Adrenal gland (tissue), 9 donors: ENCODE measurements at regions not wholly inside any gene's neighbourhood (a gene's known extent, or its start where the extent isn't known, plus 50 kb on each side); places are given as distances from the start of the nearest gene placed in this dataset.

Source experiments
- DNase-seq, 7 donors: peaks; one replicate each; pipeline ENCODE4 v3.0.0-alpha.2; 2019 to 2020
- H3K27ac ChIP-seq, 5 donors: fragments of 200-600 bp; sonication (generic) in 4 of 5; 1 replicate in 3 of 5; 2 replicates in 2 of 5; pipeline versions ENCODE4 v1.5.1 to v1.8.0; 2016 to 2020; ENCODE audit warnings: mild to moderate bottlenecking in 1 of 5
- H3K27me3 ChIP-seq: fragments of 200-600 bp; 2 replicates; pipeline ENCODE4 v1.8.0; 2021
- H3K36me3 ChIP-seq, 2 donors: fragments of 200-600 bp; replicated peaks in 1 of 2; 1 replicate in 1 of 2; 2 replicates in 1 of 2; pipeline versions ENCODE4 v1.5.1 to v1.8.0; 2018 to 2022
- H3K4me1 ChIP-seq, 2 donors: fragments of 200-600 bp; replicated peaks in 1 of 2; 1 replicate in 1 of 2; 2 replicates in 1 of 2; pipeline versions ENCODE4 v1.5.1 to v1.8.0; 2018 to 2021
- H3K4me3 ChIP-seq, 4 donors: fragments of 200-600 bp; sonication (generic) in 3 of 4; one replicate each; pipeline ENCODE4 v1.5.1; 2016 to 2018
- H3K9me3 ChIP-seq, 3 donors: fragments of 200-600 bp; sonication (generic) in 1 of 3; replicated peaks in 1 of 3; 1 replicate in 2 of 3; 2 replicates in 1 of 3; pipeline versions ENCODE4 v1.5.1 to v1.8.0; 2016 to 2021
- CTCF ChIP-seq, 6 experiments: fragments of 450-650 bp in 4 of 6; fragments of 200-600 bp in 2 of 6; sonication (generic) in 1 of 6; IDR thresholded peaks; 1 replicate in 5 of 6; 2 replicates in 1 of 6; pipeline versions ENCODE4 v1.5.1 to v1.8.0; 2016 to 2021; ENCODE audit warnings: antibody characterized with exemption in 6 of 6, mild to moderate bottlenecking in 2 of 6, moderate library complexity in 1 of 6
- POLR2A ChIP-seq, 2 donors: fragments of 450-650 bp; IDR thresholded peaks; one replicate each; pipeline ENCODE4 v1.6.1; 2017; ENCODE audit warnings: antibody characterized with exemption in 2 of 2, mild to moderate bottlenecking in 2 of 2, moderate library complexity in 1 of 2
- WGBS, 4 donors: extraction: QIAGEN DNeasy Blood & Tissue Kit in 2 of 4; methylation state at CpG; one replicate each; pipeline versions ENCODE4 v1.1.5 to v1.1.7; 2013 to 2017; 5-methylcytosine and 5-hydroxymethylcytosine counted together
- intact Hi-C, 2 donors: fragments of 100-400 bp; cut with DNase I; formaldehyde crosslinking; loops; one replicate each; pipeline versions ENCODE4 v1.14.1 to v1.15.0; 2022 to 2023
- donor health status: healthy with polysubstance abuse.
- donor health status: Bipolar disorder and iron deficiency.
- donor health status: DM: yes; HTN: yes; CAD: no.
- donor health status: DM: no; HTN: no; CAD: no.
- donor health status: DM: no; HTN: no; CAD: no.

DNA sequence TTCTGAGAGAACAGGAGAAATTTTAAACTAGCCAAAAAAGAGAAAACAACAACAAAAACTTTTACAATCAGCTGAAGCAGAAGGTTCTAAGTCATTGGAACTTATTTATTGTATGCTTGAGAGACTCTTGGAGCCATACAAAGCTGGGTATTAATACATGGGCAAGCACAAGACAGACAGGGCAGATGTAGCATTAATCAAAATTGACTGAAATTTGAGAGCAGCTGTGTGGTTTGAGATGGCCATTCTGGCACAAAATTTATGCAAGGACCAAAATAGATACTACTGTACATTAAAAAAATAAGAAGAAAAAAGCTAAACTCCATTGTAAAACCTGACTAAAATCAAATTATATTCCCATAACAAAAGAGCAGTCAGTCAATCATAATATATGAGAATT is 892.5 kb downstream of the PLA2G4A start:
- no peak for TF ChIP-seq POLR2A (IDR thresholded peaks at IDR 0.05)
- TF ChIP-seq CTCF (IDR thresholded peaks at IDR 0.05) = no peak
- DNase-seq = no peak
- no peaks in the 10 kb centered on the region for H3K27me3 ChIP-seq
- no peaks in the 10 kb centered on the region for H3K9me3 ChIP-seq
- no peak overlapping the region for H3K27ac ChIP-seq
- H3K4me1 ChIP-seq = no peaks in the 10 kb centered on the region
- no peak overlapping the region for H3K4me3 ChIP-seq
- no peaks in the 10 kb centered on the region for H3K36me3 ChIP-seq
- intact Hi-C loops = no loop called here

DNA sequence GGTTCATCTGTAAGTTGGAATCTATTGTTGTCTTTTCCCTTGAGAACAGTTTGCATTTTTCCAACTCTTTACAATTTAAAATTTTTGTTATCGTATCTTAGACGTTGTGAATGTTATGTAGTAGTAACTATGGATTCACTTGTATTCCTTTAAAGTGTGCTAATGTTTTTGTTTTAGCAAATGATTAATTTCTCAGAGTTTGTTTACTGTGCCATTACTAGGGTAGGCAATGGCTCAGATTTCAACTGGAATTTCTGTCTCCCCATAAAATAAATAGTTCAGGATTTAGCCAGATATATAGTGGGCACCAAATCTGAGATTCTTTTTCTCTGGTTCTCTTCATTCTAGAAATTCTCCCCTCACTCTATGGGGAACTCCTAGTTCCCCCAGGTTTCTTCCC is 896.5 kb downstream of the PLA2G4A start:
- no peak overlapping the region for H3K4me3 ChIP-seq
- peaks cover 0 to 6% (median 0%) of the 10 kb centered on the region in 3 donors for H3K9me3 ChIP-seq
- H3K36me3 ChIP-seq = no peaks in the 10 kb centered on the region
- WGBS, 4 donors = 79 to 100% (median 85%) methylated on average over 2 of the region's 2 CpGs
- H3K27me3 ChIP-seq = no peaks in the 10 kb centered on the region
- DNase-seq = no peak
- intact Hi-C loops = no loop called here
- no peak overlapping the region for H3K27ac ChIP-seq
- no peaks in the 10 kb centered on the region for H3K4me1 ChIP-seq
- TF ChIP-seq POLR2A (IDR thresholded peaks at IDR 0.05) (no peak), CTCF (IDR thresholded peaks at IDR 0.05) (no peak)

- H3K36me3 ChIP-seq = no peaks in the 10 kb centered on the region
- WGBS, 4 donors = 68 to 78% (median 70%) methylated on average over 1 of the region's 1 CpG
- no peak for DNase-seq
- no peak overlapping the region for H3K4me3 ChIP-seq
- H3K4me1 ChIP-seq = no peaks in the 10 kb centered on the region
- no peaks in the 10 kb centered on the region for H3K27me3 ChIP-seq
- no peak overlapping the region for H3K27ac ChIP-seq
- no peaks in the 10 kb centered on the region for H3K9me3 ChIP-seq
- TF ChIP-seq CTCF (IDR thresholded peaks at IDR 0.05) (no peak), POLR2A (IDR thresholded peaks at IDR 0.05) (no peak)
- intact Hi-C loops = no loop called here
These were observed 904.5 kb downstream of the PLA2G4A start for GRCh38 chr1:187733232-187733631.

GRCh38 chr1:187734427-187734826 is 905.7 kb downstream of the PLA2G4A start:
- intact Hi-C loops = no loop called here
- Histone ChIP-seq H3K36me3 (no peaks in the 10 kb centered on the region), H3K4me3 (no peak overlapping the region), H3K27ac (no peak overlapping the region), H3K27me3 (no peaks in the 10 kb centered on the region), H3K9me3 (no peaks in the 10 kb centered on the region), H3K4me1 (no peaks in the 10 kb centered on the region)
- no peak for DNase-seq
- WGBS, 4 donors = 69 to 82% (median 74%) methylated on average over 4 of the region's 4 CpGs
- no peak for TF ChIP-seq POLR2A (IDR thresholded peaks at IDR 0.05)
- no peak for TF ChIP-seq CTCF (IDR thresholded peaks at IDR 0.05)
